22Rv1 (cell line): ENCODE measurements at regions not wholly inside any gene's neighbourhood (a gene's known extent, or its start where the extent isn't known, plus 50 kb on each side); places are given as distances from the start of the nearest gene placed in this dataset.

Experiments used
- H3K27ac ChIP-seq: fragments of 450-650 bp; 2 replicates; pipeline ENCODE4 v1.5.1; 2017
- ZFX ChIP-seq: fragments of 450-650 bp; IDR thresholded peaks from 2 replicates; pipeline ENCODE4 v1.6.1; 2017; ENCODE audit warnings: antibody characterized with exemption, borderline replicate concordance
- TF ChIP-seq, protein P1 (sequence below): fragments of 450-650 bp; IDR thresholded peaks from 2 replicates; pipeline ENCODE4 v1.5.1; 2017; ENCODE audit warnings: mild to moderate bottlenecking

DNA sequence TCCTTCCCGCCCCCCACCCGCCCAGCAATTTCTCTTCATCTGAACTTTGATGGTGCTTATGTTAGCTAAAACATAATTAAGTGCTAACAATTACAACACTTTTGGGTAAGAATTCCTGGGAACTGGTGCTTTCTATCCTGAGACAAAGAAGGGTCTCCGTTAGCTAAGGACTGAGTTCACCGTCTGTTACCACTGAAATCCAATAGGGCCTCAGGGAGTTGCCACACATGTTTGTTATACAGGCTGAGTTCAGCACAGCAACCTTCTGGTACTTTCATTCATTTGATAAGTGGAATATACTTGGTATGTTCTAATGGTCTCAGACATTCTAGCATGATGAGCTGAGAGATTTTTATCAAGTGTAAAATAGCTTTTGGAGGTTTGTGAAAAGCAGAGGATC, 437.9 kb downstream of the EFNA5 start:
- H3K27ac ChIP-seq: no peak overlapping the region
- TF ChIP-seq, protein P1, sequence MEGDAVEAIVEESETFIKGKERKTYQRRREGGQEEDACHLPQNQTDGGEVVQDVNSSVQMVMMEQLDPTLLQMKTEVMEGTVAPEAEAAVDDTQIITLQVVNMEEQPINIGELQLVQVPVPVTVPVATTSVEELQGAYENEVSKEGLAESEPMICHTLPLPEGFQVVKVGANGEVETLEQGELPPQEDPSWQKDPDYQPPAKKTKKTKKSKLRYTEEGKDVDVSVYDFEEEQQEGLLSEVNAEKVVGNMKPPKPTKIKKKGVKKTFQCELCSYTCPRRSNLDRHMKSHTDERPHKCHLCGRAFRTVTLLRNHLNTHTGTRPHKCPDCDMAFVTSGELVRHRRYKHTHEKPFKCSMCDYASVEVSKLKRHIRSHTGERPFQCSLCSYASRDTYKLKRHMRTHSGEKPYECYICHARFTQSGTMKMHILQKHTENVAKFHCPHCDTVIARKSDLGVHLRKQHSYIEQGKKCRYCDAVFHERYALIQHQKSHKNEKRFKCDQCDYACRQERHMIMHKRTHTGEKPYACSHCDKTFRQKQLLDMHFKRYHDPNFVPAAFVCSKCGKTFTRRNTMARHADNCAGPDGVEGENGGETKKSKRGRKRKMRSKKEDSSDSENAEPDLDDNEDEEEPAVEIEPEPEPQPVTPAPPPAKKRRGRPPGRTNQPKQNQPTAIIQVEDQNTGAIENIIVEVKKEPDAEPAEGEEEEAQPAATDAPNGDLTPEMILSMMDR: no peak
- no peak for TF ChIP-seq ZFX

DNA sequence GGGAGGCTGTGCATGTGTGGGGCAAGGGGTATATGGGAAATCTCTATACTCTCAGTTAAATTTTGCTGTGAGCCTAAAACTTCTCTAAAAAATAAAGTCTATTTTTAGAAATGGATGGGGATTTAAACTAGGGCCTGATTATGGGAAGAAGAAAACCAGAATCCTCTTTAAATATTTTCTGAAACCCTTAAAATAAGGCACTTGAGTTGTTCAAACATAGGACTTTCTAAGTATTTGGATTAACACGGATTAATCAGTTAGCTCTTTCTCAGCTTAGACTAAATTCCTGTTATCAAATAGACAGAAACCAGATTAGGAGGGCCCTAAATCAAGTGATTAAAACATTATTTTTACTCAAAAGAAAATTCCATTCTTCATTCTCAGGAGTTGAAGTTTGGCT, 438.4 kb downstream of the EFNA5 start:
- no peak overlapping the region for H3K27ac ChIP-seq
- TF ChIP-seq, protein P1: no peak
- TF ChIP-seq ZFX: no peak

DNA sequence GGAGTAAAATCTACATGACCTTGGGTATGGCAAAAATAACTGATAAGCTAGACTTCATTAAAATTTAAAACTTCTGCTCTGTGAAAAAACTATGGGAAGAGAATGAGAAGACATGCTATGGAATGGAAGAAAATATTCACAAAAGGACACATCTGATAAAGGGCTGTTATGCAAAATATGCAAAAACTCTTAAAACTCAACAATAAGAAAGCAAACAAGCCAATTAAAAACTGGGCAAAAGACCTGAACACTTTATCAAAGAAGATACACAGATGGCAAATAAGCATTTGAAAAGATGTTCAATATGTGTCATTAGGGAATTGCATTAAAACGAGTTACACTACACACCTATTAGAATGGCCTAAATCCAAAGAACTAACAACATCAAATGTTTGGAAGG, 439.5 kb downstream of the EFNA5 start:
- no peak overlapping the region for H3K27ac ChIP-seq
- TF ChIP-seq, protein P1: no peak
- TF ChIP-seq ZFX: no peak

DNA sequence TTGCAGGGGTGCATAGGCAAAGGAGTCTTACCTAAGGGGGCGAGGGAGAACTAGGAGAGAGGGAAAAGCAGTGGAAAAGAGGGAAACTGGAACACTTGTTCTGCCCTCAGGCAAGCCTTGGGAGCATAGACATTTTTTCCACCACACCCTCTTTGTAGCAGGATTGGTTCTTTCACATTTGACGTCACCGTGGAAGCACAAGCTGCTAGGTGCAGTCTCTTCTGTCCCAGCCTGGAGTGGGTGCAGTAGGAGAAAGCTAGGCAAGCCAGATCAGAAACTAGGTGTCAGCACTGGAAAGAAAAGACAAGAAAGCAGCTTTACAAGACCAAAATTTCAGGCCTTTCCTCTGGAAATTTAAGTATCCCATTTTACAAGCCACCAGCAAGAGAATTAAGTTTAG, 440.4 kb downstream of the EFNA5 start:
- no peak overlapping the region for H3K27ac ChIP-seq
- TF ChIP-seq ZFX: no peak

DNA sequence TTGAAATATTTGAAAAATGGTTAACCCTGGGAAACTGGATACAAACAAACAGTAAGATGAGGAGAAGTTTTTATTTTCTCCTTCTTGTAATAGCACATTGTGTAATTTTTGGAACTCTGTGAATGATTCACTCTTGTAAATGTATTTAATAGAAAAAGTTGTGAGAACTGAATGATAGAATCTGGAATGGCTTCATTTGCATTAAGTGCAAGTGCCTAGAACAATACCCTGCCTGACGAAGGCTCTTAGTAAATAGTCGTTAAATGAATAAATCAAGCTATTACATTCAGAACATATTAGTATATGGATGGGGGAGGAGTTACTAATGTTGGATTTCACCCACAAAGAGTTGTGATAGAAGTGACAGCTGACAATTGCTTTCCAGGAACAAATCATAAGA, 442.5 kb downstream of the EFNA5 start:
- TF ChIP-seq, protein P1: no peak
- TF ChIP-seq ZFX: no peak
- no peak overlapping the region for H3K27ac ChIP-seq

DNA sequence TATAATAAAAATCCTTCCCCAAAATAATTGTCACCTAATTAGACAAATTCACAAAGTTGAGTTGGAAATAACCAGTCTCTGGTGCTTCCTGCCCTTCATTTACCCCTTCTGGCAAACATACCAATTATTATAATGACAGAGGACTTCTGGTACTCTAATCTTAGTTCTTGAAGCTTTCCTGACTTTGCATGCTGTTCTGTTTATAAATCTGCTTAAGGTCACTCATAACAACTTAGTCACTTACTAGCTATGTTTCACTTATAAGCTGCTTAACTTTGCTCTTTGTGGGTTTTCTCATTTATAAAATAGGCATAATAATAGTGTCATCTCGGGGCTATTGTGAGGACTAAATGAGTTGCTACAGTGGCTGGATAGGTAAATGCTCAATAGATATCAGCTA, 446.5 kb downstream of the EFNA5 start:
- TF ChIP-seq, protein P1: no peak
- no peak for TF ChIP-seq ZFX
- H3K27ac ChIP-seq: no peak overlapping the region

DNA sequence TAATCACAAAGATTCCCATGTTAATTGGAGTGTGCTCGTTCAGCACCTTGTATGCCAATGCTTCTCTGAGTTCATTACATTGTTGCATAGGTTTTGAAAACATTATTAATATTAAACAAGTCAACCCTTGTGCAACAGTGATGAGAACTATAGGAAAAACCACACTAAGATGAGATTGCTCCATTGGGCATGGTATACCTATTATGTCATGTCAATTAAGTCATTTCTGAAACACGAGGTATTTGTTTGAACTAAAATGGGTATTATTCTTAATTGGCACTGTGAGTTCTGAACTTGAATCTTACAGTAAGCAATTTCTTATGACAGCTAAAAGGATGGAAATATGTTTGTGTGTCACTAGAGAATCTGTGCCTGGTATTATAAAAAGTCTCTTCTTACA, 447.7 kb downstream of the EFNA5 start:
- TF ChIP-seq, protein P1: no peak
- TF ChIP-seq ZFX: no peak
- no peak overlapping the region for H3K27ac ChIP-seq

DNA sequence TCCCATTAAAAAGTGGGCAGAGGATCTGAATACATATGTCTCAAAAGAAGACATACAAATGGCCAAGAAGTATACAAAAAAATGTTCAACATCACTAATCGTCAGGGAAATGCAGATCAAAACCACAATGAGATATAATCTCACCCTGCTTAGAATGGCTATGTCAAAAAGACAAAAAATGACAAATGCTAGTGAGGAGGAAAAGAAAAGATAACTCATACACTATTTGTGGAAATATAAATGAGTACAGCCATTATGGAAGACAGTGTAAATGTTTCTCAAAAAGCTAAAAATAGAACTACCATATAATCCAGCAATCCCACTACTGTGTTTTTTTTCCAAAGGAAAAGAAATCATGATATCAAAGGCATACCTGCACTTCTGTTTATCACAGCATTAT, 450.7 kb downstream of the EFNA5 start:
- TF ChIP-seq, protein P1: no peak
- no peak for TF ChIP-seq ZFX
- no peak overlapping the region for H3K27ac ChIP-seq
